NCI-H146 (cell line): ENCODE measurements at regions not wholly inside any gene's neighbourhood (a gene's known extent, or its start where the extent isn't known, plus 50 kb on each side); places are given as distances from the start of the nearest gene placed in this dataset.

Experiments
- DNase-seq: peaks from one replicate; lab custom pipeline; 2025; lab: John Stamatoyannopoulos, UW

DNA sequence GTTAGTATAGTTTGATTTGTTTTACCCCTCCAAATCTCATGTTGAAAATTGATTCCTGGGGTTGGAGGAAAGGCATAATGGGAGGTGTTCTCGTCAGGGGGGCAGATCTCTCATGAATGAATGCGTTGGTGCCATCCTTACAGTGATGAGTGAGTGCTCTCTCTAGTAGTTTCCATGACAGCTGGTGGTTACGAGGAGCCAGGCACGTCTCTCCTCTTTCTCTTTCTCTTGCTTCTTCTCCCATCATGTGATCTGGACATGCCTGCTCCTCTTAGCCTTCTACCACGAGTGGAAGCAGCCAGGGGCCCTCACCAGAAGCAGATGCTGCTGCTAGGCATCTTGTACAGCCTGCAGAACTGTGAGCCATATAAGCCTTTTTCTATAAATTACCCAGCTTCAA lies 454.1 kb downstream of the EFNA5 start:
- DNase-seq: no peak

DNA sequence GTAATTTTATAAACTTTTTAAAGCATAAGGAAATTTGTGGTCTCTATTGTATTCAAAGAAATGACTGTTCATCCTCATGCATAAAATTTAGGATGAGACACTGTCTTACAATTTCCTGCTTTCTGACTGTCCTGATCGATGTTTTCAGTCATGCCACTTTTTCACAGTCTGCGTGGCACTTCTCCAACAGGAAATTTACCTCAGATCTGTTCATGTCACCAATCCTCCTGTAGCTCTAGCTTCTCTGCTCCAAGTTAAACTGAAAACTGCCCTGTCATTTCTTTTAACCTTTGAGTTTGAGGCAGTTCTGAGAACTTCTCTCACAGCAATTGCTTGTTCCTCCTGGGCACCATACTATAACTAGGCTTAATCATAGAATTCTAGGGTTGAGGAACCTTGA lies 455.1 kb downstream of the EFNA5 start:
- no peak for DNase-seq

DNA sequence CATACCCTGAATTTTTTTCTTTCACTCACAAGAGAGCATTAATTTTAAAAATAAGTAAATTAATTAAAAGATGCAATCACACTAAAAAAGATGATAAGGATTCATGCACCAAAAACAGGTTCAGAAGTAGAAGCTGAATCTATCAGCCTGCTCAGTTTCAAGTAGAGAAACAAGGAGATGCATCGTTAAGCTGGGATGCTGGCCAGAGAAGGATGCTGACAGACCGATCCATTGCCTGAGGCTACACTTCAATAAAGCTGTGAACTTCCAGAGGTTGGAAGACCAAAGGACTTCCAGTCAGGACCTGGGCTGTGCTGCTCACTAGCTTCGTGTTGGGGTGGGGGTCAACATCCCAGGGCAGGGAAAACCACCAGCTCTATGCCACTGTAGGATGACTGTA lies 457.7 kb downstream of the EFNA5 start:
- peak; percentile 44 for DNase-seq

DNA sequence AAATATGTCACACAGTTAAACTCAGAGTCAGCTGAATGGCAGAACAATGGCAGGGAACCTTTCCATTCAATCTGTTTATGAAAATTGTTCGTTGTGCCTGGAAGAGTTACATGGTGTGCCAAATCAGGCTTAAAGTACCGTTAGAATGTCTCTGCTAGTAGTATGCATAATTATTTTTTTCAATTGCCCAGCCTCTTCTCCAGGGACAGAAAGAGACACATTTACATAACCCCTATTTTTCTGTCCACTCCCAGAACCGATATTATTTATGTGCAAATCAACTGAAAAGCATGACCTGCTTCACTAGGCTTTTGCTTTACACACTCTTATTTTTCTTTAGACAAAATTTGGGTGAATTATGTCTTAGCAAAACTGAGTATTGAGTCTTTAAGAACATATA lies 459.1 kb downstream of the EFNA5 start:
- DNase-seq: no peak

DNA sequence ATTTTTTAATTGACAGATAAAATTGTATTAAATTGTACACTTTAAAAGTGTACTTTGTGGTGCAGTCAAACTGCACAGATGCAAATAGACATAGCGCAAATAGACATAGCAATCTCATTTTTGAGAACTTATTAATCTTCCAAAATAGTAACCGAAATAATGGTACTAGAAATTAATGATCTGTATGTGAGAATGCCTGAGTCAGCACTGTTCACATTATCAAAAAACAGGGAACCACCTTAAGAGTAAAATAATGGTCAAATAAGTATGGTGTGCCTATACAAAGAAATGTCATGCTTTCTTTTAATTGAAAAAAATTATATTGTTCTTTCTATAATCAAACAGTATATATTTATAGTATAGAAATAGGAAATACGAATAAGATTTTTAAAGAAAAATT lies 461.9 kb downstream of the EFNA5 start:
- DNase-seq: no peak

DNA sequence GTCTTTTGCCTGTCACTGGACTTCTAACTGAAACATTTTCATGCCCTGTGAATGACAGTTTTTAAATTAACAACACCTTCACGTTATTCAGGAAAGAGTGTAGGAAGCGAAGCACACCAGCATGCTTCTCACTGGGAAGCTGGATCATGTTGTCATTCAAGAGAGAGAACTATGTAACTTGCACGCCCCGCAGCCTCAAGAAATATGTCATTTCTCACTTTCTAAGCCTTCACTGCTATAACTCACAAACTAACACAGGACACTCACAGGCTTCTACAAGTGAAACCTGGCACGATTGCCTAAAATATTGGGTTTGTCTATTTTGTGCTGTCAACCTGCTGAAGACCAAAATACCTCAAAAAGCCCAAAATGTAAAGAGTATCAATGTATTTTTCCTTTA lies 466.3 kb downstream of the EFNA5 start:
- DNase-seq: no peak

DNA sequence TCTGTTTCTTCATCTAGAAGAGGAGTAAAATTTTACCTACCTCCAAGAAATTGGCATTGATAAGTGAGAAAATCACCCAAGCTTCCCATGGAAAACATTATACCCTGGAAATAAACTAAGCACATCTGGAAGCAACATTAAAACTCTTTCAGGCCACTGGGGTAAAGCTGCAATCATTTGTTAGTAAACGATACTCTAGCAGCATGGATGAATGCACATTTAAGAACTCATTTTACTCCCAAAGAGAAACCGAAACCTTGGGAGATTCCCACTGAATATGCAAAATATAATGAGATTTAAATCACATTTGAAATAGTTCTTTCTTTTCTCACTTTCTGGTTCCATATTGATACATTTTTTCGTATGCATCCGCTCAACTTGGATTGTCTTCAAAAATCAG lies 467.5 kb downstream of the EFNA5 start:
- no peak for DNase-seq

DNA sequence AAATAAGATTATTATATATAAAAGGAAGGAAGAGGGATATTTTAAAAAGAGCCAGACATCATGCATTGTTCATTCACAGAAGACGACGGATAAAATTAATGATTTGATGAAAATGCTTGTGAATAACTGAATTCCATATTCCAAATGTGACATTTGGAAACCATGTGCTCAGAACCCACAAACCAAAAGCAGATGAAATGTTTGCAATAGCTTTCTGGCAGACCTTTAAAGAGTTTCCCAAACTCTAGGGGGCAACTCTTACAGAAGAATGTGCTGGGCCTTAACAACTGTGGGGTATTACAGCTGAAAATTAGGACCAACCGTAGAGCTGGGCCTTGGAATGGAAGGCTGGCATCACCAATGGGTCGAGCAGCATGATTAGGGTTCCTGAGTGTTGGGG lies 471.0 kb downstream of the EFNA5 start:
- DNase-seq: no peak

DNA sequence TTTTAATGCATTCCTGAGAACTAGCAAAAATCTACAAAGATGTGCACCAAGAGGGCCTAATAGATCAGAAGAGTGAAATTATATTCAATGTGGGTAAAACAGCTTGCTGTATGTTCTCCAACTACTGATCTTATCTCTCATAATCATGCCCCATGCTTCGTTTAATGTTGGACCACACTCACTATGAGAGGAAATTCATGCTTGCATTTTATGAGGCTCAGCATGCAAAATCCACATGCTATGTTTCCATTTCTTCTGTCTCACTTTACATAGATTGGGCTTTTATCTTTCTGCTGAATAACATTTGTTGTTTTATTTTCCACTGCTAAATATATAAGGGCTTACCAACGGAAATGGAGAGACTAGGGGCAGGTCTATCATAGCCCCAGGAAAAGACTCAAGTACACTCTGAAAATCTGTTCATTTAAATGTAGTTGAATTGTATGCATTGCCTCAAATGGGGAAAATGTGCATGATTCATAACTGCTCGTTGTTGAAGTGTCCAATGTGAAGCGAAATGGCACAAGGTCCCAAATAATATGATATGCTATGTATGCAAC lies 474.2 kb downstream of the EFNA5 start:
- DNase-seq: no peak

DNA sequence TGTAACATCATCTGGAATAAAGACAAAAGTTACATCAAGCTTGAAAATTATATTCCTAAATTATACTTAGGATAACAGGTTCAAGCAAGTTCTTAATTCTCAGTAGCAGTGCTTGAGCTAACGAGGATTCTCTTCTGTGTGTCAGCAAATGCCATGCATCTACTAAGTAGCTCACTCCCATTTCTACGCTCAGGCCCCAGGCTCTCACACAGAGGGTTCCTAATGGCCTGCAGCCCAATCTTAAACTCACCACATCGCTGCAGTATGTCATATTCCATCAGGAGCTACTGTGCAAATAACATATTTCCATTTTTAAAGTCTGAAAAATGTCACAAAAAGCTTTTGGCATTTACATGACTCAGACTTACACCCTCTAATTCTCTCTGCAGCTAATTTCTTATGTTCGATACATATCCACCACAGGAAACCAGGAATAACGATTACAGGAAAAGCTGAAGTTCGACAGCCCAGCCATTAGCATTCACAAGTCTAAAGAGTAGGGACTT lies 474.8 kb downstream of the EFNA5 start:
- DNase-seq: no peak

DNA sequence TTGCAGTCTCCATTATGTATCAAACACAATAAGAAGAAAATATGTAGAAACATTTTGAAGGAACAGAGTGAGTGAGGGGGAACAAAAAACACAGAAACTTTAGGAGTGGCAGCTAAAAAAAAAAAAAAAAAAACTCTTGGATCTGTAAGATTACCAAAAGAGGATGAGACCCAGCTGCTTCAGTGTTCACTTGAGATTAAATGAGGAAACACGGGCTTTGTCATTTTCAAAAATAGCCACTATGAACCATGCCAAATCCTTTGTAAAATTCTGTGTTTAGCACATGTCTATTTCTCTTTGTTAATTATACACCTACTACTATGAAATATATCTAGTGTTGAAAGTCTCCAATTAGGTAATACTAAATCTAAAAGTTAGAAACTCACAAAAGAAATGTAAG lies 485.9 kb downstream of the EFNA5 start:
- DNase-seq: no peak

DNA sequence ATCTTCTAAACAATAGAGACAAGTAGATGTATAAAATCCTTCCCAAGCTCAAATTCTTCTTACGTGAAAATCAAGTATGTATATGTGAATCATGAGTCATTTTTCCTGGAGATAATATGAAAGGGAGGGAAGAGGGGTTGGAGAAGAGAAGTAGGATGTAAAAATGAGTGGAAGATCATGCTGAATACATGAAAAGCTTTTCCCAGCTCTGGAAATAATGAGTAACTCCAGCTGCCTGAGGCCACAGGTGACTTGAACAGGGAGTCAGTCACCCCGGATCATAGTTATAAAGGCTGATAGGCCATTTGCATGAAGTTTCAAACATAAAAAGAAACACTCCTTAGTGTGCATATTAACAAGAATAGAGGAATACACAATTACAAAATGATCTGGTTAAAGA lies 486.7 kb downstream of the EFNA5 start:
- DNase-seq: no peak

DNA sequence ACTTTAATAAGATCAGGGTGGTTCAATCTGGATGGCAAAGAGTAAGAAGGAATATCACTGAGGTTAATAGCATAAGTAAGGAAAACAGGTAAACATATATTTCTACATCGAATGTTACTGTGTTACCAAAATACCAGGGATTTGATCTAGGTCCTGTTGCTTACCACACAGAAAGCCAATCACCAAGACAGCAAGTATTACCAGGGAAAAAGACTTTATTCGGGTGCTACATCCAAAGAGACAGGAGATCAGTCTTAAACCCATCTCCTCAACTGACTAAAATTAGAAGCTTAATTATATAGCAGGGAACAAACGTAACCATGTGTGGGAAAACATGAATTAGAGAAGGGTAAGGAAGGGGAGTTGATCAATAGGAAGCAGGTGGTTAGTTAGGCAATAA lies 500.1 kb downstream of the EFNA5 start:
- no peak for DNase-seq

DNA sequence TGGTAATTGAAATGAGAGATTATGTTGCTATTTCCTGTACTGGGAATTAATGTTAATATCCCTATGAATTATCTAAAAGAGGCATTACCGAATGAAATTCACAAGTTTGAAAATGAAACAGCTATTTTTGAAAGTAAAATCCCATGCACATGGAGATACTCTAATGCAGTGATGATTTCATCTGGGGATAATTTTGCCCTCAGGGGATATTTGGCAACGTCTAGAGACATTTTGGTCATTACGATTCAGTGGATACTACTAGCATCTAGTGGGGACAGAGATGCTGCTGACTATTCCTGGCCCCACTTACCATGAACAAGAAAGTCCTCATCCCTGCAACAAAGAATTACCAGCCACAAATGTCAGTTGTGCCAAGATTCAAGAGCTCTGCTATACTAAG lies 500.9 kb downstream of the EFNA5 start:
- no peak for DNase-seq

DNA sequence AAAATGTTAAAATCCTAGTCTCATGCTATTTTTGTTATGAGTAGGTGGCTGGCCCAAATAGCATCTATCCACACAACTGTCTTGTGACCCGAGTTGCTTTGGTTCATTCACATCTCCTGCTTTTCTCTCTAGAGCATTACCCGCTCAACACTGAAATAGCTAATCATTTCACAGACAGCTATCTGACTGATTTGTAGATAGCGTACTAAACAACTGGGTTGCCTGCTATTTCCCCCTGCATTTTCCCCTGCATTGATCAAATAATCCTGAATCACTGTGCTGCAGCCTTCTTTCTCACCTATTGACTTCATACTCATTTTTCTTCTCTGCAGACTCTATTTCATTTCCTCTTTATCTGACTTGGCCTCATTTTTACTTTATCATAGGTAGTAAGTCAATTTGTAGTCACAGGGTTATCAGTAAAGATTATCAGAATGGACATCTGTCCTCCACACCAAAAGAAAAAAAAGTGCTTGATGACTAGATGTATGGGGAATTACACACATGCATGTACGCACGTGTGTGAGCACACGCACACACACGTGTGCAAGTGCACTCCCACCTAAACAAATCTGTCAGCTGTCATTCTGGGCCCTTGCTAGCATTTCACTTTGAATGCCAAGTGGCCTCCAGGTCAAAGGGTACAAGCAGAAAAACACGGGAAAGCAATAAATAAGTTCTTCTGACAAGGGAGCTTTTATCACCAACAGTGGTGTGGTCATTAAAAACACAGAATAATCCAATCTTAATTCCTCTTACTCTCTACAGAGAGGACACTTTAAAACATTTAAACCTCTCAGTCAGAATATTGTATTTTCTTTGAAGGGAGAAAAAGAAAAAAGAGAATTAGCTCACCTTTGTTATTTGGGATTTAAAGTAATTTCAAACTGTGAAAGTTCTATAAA lies 501.6 kb downstream of the EFNA5 start:
- DNase-seq: no peak

DNA sequence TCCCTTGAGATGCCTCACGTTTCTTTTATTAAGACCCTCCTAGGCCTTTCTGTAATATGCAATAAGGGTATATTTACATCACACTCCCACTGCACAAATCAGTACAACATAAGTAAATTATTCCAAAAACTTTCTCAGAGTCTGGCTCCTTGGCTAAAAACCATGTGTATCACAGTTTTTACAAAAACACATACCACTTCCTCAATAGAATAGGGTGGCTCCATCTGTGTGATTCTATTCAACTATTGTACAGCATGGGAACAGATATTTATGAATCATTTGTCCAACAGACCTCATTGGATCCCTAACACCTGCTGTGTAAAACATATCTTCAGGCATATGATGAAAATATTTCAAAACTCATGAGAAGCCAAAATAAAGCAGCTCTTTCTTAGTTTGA lies 502.7 kb downstream of the EFNA5 start:
- no peak for DNase-seq

DNA sequence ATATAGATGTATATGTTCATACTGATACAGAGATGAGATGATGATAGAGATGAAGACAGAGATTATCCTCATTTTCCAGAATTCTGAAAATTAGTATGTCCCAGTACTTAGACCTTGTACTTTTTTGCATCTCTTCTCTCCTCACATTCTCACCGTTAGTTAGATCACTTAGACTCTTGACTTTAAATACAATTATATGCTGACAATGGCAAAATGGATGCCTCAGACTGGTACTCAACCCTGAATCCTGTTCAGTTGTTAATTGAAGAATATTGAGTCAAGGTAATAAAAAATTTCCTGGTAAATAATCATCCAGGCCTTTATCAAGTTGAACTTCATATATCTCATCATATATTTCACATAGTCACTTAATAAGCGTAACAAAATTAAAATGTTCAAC lies 505.4 kb downstream of the EFNA5 start:
- no peak for DNase-seq

DNA sequence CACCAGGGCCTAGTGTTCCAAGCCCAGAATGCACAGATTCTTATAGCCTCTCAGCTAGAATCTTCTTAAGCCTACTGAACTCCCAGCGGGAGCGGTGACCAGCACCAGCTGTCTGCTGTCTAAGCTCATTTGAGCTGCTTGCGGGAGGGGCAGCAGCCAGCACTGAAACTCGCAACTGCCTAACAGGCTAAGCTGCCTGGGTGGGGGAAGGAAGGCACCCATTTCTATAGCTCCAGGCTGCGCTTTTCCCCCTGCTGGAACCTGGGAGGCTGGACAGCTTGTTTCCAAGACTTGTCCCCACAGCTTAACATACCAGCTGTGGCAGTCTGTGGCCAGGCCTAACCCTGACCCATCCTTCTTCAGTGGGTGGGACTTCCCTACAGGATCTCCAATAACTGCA lies 512.9 kb downstream of the EFNA5 start:
- no peak for DNase-seq

DNA sequence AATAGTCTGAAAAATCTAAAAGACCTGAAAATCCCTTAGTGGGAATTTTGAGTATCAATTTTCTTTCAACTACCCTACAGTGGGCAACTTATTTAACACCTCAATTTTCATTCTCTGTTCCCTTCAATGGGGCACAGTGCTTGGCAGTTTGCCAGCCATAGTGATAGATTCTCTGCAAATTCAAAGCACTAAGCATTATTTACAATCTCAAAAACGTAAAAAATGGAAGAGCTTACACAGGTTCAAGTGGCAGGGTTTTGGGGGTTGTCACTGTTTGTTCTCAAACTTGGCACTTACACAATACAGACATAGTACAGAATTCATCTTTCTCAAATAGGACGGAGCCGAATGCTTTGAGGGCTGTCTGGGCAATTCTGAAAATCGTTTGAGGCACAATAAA lies 515.0 kb downstream of the EFNA5 start:
- no peak for DNase-seq

DNA sequence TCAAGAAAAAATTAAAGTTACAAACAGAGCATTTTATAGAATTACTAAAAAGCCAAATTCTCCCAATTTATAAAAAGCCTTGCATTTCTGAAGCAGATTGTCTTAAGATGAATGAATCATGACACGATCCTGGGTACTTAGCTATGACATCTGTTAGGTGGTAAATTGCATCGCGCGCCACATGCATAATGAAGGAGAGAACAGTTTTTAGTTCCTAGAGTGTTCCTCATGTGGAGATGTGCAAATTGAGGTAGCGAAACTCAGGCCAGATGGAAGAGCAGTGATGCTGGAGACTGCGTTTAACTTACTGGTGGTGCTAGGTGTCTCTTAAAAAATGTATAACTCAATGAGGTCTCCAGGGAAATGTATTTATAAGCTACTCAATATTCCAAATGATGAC lies 516.1 kb downstream of the EFNA5 start:
- no peak for DNase-seq

DNA sequence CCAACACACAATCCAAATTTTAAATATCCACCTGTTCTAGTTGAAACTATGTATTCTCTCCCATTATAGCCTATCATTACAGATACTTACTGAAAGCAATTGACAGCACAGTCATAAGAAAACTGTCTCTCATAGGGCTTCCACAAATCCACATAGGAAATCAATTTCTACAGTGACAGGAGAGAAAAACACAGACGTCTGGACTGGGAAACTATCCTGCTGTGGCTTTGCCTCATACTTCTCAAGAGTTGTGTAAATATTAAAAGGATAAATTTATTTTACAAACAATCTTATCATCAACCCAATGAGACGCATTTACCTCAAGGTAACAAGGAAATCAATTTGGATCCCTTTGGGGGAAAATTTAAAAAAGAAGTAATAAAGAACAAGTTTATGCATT lies 517.5 kb downstream of the EFNA5 start:
- peak; percentile 23 for DNase-seq

DNA sequence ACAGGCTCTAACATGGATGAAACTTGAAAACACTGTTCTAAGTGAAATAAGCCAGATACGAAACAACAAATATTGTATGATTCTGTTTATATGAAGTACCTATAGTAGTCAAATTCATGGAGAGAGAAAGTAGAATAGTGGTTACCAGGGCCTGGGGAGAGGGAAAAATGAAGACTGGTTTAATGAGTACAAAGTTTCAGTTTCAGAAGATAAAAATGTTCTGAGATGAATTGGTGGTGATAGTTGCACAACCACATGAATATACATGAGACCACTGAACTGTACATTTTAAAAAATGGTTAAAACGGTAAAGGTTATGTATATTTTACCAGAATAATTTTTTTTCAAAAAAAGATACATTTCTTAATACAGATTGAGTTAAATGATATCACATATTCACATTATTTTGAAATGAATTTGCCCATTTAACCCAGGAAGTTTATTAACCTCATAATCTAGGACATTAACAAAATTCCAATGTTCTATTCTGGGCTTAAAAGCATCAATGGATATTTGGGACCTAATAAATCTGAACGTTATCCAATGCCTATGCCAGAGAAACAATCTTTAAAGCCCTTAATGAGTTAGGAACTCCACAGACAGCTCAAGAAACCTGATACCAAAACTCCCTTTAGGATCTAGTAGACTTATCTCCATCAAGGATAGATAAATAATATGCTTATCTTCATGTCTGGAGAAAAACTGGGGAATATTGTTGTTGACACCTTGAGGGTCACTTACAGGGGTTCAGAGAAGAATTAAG lies 521.3 kb downstream of the EFNA5 start:
- no peak for DNase-seq

DNA sequence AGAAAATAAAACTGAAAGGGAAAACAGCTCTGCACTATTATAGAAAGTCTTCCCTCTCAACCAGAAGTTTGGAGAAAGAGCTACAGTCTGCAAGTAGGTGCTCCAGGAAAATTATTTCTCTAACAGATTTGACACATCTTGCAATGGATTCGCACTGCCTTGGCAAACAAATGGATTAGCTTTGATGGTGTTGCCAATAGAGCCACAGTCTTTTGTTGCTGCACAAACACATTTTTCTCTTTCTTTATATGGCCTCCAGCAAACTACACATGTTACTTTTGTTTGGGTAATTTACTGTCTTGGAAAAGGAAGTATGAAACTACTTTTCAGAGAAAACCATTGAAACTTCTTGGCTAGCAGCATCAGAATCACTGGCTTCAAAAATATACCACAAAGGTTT lies 523.1 kb downstream of the EFNA5 start:
- no peak for DNase-seq
